GM03348 (cell line): ENCODE measurements at regions not wholly inside any gene's neighbourhood (a gene's known extent, or its start where the extent isn't known, plus 50 kb on each side); places are given as distances from the start of the nearest gene placed in this dataset.
A peak's percentile ranks its signal among the peaks of the same experiment; 100 is the strongest.

Source experiments
- DNase-seq: peaks from one replicate; pipeline ENCODE4 v3.0.0; 2012; ENCODE audit warnings: low spot score

GRCh38 chr1:8084913-8085312, 58.8 kb upstream of the ERRFI1 start:
- DNase-seq = no peak

DNA sequence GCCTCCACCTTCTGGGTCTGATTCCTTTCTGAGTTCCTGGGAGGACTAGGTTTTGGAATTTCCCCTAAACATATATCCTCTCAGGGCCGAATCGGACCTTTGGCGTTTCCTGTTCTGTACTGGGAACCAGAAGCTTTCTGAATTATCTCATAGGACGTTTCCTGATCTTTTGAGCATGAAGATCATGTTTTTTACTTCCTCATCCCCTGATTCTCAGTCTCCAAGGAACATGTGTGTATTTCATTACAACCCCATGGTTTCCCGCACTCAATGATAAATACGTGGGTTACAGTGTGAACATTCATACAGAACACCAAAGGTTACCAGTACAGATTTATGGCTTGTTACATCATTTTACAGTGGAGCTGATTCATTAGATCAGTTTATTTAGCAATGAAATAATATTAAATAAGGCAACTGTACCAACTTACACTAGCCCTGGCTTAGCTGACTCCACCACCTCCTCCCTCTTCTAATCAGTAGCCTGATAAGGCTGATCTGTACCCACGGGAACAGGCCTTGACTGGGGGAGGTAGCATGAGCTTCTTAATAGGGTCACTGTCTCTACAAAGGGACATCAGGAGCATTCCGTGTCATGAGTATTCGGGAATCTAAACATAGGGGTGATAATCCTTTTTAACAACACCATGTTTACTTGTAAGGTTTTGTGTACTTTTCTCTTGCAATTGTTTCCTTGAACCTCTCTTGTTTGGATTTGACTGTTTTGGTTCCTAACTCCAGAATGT, 57.8 kb upstream of the ERRFI1 start:
- DNase-seq = peak; percentile 20

- peak; percentile 71 for DNase-seq
Observed at GRCh38 chr1:8082945-8083344, 56.8 kb upstream of the ERRFI1 start.

GRCh38 chr1:8078176-8078671, 52.1 kb upstream of the ERRFI1 start:
- DNase-seq = peak; percentile 62

- no peak for DNase-seq
Observed at GRCh38 chr1:8077602-8078001, 51.5 kb upstream of the ERRFI1 start.

- DNase-seq = peak; percentile 82
Observed at GRCh38 chr1:8077120-8077573, 51.0 kb upstream of the ERRFI1 start.

GRCh38 chr1:8076176-8076575, 50.1 kb upstream of the ERRFI1 start:
- DNase-seq = no peak
